ENCODE measurements at regions not wholly inside any gene's neighbourhood (a gene's known extent, or its start where the extent isn't known, plus 50 kb on each side); places are given as distances from the start of the nearest gene placed in this dataset.

DNA sequence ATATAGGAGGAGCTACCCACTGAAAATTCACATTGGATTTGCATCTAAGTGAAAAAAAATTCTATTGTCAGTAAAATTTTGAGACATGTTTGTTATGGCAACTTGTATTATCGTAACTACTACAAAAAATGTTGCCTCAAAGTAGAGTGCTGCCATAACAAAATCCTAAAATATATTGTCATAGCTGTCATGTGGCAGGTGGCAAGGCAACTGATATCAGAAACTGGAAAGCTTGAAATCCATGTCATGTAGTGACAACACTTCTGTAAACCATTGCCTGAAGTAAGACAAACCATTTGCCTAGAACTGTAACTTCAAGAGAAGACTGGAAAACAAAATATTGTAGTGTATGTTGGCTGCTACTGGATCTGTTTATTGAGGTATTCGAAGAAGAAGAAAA, 697.5 kb upstream of the CELF4 start:
- H3K4me3 ChIP-seq (ENCODE audit: low read depth, low read length) = no peak overlapping the region
- no peak for TF ChIP-seq CTCF (IDR thresholded peaks at IDR 0.05; ENCODE audit: insufficient read depth, low read depth, low read length)
- DNase-seq (ENCODE audit: low read depth) = no peak

DNA sequence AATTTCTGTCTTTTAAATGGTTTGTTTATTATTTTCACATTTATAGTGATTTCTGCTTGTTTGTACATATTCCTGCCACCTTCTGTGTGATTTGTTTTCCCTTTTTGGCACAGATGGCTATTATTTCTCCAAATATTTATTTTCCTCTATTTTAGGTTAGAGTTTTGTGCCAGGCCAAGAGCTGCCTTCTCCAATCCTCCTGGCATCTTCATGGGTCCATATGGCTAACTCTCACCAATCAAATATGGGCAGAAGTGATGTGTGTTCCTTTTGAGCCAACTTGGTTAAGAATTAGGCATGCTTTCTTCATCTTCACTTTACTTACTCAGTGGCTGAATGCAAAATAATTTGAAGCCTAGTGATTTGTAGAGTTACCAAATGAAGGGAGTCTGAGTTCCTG, 697.1 kb upstream of the CELF4 start:
- H3K4me3 ChIP-seq (ENCODE audit: low read depth, low read length) = no peak overlapping the region
- TF ChIP-seq CTCF (IDR thresholded peaks at IDR 0.05; ENCODE audit: insufficient read depth, low read depth, low read length) = no peak
- DNase-seq (ENCODE audit: low read depth) = no peak

- TF ChIP-seq CTCF (IDR thresholded peaks at IDR 0.05; ENCODE audit: insufficient read depth, low read depth, low read length) = no peak
- DNase-seq (ENCODE audit: low read depth) = no peak
- no peak overlapping the region for H3K4me3 ChIP-seq (ENCODE audit: low read depth, low read length)
Measured at GRCh38 chr18:38257661-38258060, 692.1 kb upstream of the CELF4 start.

- no peak for TF ChIP-seq CTCF (IDR thresholded peaks at IDR 0.05; ENCODE audit: insufficient read depth, low read depth, low read length)
- no peak for DNase-seq (ENCODE audit: low read depth)
- H3K4me3 ChIP-seq (ENCODE audit: low read depth, low read length) = no peak overlapping the region
Measured at GRCh38 chr18:38256366-38256765, 690.8 kb upstream of the CELF4 start.

DNA sequence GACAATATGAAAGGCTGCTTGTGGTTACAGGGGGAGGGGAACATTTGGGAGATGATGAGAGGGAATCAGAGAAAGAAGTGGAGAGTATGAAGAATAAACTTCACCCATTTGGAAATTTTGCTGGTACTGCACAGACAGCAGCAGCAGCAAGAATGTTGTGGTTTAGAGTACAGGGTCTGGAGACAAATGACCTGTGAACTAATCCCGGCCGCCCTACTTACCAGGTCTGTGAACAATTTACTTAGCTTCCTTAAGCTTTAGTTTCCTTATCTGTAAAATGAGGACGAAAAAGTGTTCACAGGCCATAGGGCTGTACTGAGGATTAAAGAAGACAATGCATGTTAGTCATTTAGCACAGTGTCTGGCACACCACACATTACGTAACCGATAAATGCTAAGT, 685.4 kb upstream of the CELF4 start:
- no peak for DNase-seq (ENCODE audit: low read depth)
- no peak overlapping the region for H3K4me3 ChIP-seq (ENCODE audit: low read depth, low read length)

GRCh38 chr18:38244480-38244879, 678.9 kb upstream of the CELF4 start:
- H3K4me3 ChIP-seq (ENCODE audit: low read depth, low read length) = no peak overlapping the region
- TF ChIP-seq CTCF (IDR thresholded peaks at IDR 0.05; ENCODE audit: insufficient read depth, low read depth, low read length) = no peak
- DNase-seq (ENCODE audit: low read depth) = no peak

More for the DNA sequence above, 685.4 kb upstream of the CELF4 start:
- TF ChIP-seq CTCF (IDR thresholded peaks at IDR 0.05; ENCODE audit: insufficient read depth, low read depth, low read length) = no peak

DNA sequence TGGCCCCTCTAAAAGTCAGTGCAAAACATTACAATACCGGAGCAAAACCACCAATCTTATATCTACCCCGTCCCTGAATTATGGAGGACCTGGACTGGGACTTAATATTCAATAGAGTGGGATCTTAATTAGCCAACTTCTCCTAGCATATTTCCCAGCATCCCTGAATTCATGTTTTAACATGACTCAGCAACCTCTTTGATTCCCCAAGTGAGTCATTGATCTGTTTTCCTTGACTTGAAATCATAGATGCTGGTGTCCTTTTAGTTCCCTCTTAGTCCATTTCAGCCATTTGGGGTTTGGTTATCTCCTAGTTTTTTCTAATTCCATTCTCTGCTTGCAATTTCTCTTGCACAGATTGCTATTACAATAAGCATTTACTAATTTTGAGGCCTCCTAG, 677.7 kb upstream of the CELF4 start:
- no peak overlapping the region for H3K4me3 ChIP-seq (ENCODE audit: low read depth, low read length)

More for the DNA sequence above, 677.7 kb upstream of the CELF4 start:
- DNase-seq (ENCODE audit: low read depth) = no peak
- TF ChIP-seq CTCF (IDR thresholded peaks at IDR 0.05; ENCODE audit: insufficient read depth, low read depth, low read length) = no peak

Measured in fibroblast of villous mesenchyme (primary cell).